ENCODE measurements at regions not wholly inside any gene's neighbourhood (a gene's known extent, or its start where the extent isn't known, plus 50 kb on each side); places are given as distances from the start of the nearest gene placed in this dataset.

- no peak overlapping the region for H3K4me3 ChIP-seq (replicated peaks; ENCODE audit: insufficient read depth, low read length)
- H3K27me3 ChIP-seq (ENCODE audit: insufficient read depth, poor library complexity, severe bottlenecking), result no peaks in the 10 kb centered on the region
- no peak for TF ChIP-seq REST (IDR thresholded peaks at IDR 0.05; ENCODE audit: insufficient replicate concordance, low read depth)
- TF ChIP-seq GABPA (IDR thresholded peaks at IDR 0.05; ENCODE audit: low read depth), result no peak
- no peak for TF ChIP-seq POLR2AphosphoS5 (IDR thresholded peaks at IDR 0.05; ENCODE audit: low read depth)
- no peak for TF ChIP-seq CTCF (IDR thresholded peaks at IDR 0.05; ENCODE audit: insufficient read depth, low read length)
- TF ChIP-seq SPI1 (IDR thresholded peaks at IDR 0.05; ENCODE audit: borderline replicate concordance, low read depth), result no peak
- H3K27ac ChIP-seq (replicated peaks), result no peak overlapping the region
- DNase-seq (ENCODE audit: low read depth in 1 of 2, low spot score in 1 of 2), result no peak
Measured at GRCh38 chr6:16061818-16062217, 67.1 kb upstream of the MYLIP start.

GRCh38 chr6:16060039-16060438 lies 68.8 kb upstream of the MYLIP start:
- Histone ChIP-seq H3K27ac (replicated peaks) (no peak overlapping the region), H3K27me3 (ENCODE audit: insufficient read depth, poor library complexity, severe bottlenecking) (no peaks in the 10 kb centered on the region), H3K4me3 (replicated peaks; ENCODE audit: insufficient read depth, low read length) (no peak overlapping the region)
- TF ChIP-seq GABPA (IDR thresholded peaks at IDR 0.05; ENCODE audit: low read depth), result no peak
- no peak for TF ChIP-seq CTCF (IDR thresholded peaks at IDR 0.05; ENCODE audit: insufficient read depth, low read length)
- no peak for TF ChIP-seq SPI1 (IDR thresholded peaks at IDR 0.05; ENCODE audit: borderline replicate concordance, low read depth)
- no peak for TF ChIP-seq REST (IDR thresholded peaks at IDR 0.05; ENCODE audit: insufficient replicate concordance, low read depth)
- no peak for TF ChIP-seq POLR2AphosphoS5 (IDR thresholded peaks at IDR 0.05; ENCODE audit: low read depth)
- DNase-seq (ENCODE audit: low read depth in 1 of 2, low spot score in 1 of 2), result no peak

- no peak for DNase-seq (ENCODE audit: low read depth in 1 of 2, low spot score in 1 of 2)
- Histone ChIP-seq H3K27ac (replicated peaks) (no peak overlapping the region), H3K27me3 (ENCODE audit: insufficient read depth, poor library complexity, severe bottlenecking) (no peaks in the 10 kb centered on the region), H3K4me3 (replicated peaks; ENCODE audit: insufficient read depth, low read length) (no peak overlapping the region)
- TF ChIP-seq GABPA (IDR thresholded peaks at IDR 0.05; ENCODE audit: low read depth) (no peak), CTCF (IDR thresholded peaks at IDR 0.05; ENCODE audit: insufficient read depth, low read length) (no peak), REST (IDR thresholded peaks at IDR 0.05; ENCODE audit: insufficient replicate concordance, low read depth) (no peak), POLR2AphosphoS5 (IDR thresholded peaks at IDR 0.05; ENCODE audit: low read depth) (no peak), SPI1 (IDR thresholded peaks at IDR 0.05; ENCODE audit: borderline replicate concordance, low read depth) (no peak)
Measured at GRCh38 chr6:16059496-16059895, 69.4 kb upstream of the MYLIP start.

Data from HL-60 (cell line).